ENCODE measurements at regions not wholly inside any gene's neighbourhood (a gene's known extent, or its start where the extent isn't known, plus 50 kb on each side); places are given as distances from the start of the nearest gene placed in this dataset.

DNA sequence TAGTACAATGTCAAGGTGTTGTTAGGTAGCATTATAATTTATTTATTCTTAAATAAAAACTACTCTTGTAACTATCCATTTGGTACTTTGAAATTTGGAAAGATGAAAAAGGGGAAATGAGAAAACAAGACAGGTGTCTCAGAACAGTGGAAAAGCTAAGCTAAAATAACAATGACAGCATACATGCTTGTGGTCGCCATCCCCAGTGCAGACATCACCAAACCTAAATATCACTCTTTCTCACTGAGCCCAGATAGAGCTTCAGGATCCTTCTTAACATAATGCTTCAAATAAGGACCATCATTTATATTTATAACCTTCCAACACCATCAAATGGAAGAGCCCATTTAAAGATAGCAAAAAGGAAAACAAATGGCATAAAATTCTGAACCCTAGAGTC lies 434.4 kb upstream of the BRINP1 start:
- no peak for DNase-seq

DNA sequence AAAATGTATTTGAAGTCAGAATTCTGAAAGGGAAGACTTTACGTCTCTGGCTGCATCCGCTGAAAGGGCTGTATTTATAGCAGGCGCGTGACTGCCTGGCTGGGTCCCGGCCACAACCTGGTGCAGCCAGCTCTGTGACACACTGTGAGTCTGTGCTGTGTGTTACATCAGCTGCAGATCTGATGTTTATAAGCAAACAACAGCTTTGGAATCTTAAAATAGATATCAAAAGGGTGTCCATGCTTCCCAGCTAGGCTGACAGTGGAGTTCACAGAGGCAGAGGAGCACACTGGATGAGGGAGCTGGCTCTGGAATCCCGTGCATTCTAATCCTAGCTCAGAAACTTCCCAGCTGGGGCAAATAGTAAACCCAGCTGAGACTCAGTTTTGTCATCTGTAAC lies 433.4 kb upstream of the BRINP1 start:
- no peak for DNase-seq

DNA sequence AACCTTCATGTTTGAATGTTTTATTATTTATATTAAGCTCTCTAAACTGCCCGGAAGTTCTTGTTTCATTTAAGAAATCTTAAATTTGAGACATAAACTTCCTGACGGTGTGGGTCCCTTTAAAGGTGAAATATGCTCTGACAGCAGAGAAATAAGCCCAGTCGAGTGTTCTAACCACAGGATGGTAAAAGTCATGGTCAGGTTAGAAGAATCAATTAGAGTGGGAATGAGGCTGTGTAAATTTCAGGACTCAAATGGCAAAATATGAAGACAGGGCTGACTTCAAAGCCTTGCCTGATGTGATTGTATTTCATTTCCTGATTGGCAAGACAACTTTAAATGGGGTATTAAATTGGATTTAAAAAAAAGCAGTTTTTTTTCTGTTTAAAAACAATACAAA lies 432.9 kb upstream of the BRINP1 start:
- no peak for DNase-seq

DNA sequence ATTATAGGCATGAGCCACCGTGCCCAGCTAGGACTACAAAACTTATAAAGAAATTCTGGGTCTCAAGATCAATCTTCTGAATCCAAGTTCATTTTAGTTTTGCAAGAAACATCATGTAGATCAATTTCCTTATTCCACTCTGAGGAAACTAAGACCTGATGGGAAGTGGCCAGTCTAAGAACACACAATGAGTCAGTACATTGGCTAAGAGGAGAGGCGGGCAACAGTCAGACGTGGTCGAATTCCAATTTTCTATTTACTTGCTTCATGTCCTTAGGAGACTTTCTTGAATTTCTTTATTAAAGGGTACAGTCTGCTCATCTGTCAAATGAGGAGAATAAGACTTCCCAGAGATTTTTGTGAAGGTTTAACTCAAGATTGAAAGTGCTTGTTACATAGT lies 432.1 kb upstream of the BRINP1 start:
- DNase-seq = no peak

DNA sequence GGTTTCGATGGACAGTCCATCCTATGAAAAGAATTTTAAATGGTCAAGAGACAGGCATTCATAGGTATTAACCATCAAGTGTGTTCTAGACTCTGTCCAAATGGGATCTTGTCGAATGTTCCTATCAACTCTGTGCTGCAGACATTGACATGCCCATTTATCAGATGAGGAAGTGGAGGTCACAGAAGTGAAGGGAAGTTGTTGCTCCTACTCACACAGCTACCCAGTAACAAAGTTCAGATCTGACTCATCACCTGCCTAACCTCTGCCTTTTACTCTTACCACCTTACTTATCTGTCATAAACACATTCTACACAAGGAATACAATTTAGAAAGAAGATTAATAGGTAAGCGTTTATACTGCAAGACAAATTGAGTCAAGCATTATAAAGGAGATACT lies 426.2 kb upstream of the BRINP1 start:
- no peak for DNase-seq

DNA sequence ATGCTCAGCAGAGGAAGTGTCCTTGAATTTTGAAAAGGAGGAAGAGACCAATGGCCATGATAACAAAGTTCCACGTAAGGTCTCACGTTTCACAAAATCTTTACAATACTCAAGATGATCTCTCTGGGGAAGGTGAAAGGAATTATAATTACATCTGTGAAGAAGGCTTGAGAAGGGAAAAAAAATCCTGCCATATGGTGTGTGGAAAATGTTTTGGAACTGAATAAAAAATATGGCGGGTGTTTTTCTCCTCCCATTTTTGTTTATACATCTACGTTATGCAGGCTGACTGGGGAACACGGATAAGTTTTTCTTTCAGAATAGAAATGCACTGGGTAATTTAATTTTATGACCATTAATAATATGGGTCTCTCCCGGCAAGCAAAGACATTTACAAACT lies 425.6 kb upstream of the BRINP1 start:
- no peak for DNase-seq

DNA sequence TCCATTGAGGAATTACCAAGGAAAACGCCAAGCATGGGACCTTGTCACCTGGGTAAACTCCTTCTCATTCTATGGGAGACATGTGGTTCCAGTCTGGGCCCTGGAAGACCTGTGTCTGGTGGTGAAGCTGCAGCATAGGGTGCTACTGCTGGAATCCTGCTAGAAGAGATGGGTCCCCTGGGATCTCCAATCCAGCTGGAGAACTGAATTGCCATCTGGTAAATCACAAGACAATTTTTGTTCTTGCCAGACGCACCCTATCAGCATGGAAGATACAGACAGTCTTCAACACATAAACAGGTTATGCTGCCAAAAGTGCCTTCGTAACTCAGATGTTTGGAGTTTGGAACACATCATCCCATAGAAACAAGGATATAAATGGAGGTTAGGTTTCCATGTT lies 424.0 kb upstream of the BRINP1 start:
- no peak for DNase-seq

DNA sequence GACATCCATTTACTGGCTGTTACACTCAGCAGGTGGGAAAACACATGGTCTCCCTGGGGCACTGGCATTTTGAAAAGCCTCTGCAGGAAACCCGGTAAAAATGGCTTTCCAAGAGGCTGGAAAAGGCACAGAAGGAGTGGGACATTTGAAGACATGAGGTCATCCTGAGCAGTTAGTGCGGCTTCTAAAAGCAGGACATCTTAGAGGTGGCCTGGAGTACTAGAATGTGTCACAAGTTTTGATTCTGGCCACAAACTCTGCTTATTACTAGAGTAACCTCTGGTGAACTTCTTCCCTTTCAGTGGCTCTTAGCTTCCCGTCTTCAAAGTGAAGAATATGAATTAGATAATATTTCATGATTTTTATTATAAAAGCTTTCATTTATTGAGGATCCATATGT lies 423.0 kb upstream of the BRINP1 start:
- DNase-seq = no peak

DNA sequence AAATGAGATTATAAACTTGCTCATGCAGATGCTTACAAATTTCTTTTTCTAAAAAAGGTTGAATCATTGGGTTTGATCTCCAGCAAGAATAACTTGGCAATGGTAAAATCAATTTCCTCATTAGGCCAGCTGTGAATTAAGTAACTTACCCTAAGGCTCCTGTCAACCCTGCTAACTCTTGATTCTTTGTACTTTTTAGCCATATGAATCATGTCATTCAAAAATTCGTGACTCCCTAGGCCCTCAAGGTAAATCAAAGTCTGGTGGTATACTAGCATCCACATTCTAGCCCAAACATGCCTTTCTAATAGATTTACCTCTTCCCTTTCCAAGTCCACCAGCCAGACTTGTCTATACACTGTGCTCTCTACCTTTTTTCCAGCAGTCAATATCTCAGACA lies 420.8 kb upstream of the BRINP1 start:
- no peak for DNase-seq

DNA sequence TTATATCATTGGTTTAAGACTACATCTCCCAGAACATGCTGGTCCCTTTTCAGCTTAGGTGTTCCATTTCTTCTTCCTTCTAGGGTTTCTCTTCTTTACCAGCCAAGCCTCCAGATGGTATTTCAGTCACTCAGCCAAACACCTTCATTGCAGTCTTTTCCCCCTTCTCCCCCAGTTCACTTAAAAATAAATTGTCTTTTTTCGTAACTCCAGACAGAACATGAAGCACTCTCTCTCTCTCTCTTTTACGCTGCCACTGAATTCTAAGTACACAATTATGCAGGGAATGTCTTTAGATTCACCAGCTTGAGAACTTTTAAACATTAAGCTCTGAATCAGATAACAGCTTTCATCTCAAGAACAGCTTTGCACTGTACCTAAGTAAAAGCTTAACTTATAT lies 419.7 kb upstream of the BRINP1 start:
- no peak for DNase-seq

DNA sequence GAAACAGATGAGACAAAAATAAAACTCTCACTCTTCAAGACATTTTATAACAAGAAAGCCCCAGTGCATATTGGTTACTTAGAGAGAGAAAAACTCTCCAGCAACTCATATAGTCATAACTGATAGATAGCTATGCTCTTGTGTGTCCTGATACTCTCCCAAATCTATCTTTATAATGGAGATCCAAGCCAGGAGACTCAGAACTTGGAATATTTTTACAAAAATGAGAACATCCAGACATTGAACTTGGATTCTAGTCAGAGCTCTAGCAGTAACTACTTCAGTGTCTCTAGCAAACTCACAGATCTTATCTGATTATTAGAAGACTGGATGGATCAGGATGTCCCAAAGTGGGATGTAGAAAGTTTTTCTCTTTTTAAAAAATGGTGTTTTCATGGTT lies 412.7 kb upstream of the BRINP1 start:
- DNase-seq = no peak

DNA sequence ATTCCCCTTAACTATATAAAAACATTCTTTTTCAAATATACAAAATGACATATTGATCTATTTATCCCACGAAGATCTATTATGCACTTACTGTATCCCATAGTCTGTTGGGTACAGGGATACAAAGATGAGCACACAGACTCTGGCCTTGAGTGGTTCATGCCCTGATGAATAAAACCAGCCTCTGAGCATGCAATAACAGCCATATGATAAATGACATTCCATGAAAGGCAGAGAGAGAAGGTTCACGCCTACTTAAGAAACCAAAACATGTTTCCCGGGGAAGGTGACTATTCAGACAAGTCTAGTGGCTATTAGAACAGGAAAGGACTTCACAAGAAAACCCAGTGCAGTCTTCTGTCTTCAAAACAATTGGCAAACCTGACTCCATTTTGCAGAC lies 406.2 kb upstream of the BRINP1 start:
- DNase-seq = no peak

DNA sequence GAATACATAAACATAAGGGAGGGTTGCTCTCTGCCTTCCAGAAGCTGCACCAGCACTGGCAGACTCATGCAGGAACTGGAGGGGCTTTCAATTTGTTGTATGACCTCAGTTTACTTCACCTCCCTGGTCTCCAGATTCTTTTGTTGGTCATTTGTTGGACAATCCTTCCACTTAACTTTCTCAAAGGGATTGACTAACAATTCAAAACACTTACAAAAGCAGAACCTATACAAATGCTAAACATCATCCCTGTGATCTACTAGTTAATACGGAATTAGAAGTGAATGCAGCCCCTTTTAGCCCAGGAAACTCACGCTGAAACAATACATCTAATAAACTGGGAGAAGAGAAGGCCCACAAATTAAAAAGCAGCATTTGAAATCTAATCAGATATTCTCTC lies 404.6 kb upstream of the BRINP1 start:
- no peak for DNase-seq

DNA sequence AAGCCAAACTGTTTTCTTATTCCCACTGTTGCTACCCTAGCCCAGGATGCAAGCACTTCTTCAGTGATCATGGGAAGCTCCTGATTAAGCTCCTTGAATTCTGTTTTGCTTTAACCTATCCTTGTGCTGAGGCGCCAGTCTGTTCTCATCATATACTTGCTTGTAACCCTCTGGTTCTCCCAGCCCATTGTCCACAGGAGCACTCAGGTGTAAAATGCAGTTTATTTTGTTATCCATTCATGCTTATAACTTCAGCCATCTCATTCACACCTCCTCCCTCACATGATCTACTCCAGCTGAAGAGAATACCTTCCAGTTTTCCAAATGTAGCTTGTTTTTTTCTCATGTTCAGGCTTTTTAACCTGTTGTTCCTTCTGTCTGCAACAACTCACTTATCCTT lies 402.1 kb upstream of the BRINP1 start:
- DNase-seq = no peak

DNA sequence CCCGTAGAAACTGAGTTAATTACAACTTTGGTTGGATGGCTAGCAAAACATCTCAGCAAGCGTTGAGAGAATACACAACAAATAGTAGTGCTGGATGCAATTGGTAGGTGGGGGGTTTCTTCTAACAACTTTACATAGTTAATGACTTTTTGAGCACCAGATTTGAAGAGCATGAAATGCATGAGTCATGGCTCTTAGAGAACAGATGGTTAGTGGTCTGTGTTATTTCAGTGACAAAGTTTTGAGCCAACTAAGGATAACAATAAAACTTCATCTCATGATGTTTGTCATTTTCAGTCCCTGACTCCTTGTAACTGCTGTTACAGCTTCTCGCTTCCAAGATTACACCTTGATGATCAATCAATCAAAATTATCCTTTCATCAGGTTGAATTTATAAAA lies 399.0 kb upstream of the BRINP1 start:
- DNase-seq = no peak

DNA sequence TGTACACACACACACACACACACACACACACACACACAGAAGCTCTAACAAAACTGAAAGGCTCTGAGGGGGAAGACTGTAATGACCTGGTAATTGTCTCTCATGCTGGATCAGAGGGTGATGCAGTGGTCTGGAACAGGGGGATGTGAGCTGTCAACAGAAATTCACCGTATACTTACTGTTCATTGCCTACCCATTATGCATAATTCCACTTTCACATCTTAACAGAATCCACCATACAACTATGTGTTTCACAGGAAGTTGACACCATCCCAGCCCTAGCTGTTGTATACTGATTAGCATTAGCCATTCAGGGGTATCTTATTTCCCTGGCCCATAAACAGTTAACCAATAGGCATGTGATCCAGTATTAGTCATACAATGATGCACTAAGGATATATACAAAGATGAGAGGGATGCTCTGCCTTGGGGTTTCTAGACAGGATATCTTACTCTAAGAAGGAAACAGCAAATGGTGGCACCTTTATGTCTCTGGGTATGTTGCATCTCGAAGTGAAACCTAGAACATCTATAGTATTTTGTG lies 396.5 kb upstream of the BRINP1 start:
- no peak for DNase-seq

DNA sequence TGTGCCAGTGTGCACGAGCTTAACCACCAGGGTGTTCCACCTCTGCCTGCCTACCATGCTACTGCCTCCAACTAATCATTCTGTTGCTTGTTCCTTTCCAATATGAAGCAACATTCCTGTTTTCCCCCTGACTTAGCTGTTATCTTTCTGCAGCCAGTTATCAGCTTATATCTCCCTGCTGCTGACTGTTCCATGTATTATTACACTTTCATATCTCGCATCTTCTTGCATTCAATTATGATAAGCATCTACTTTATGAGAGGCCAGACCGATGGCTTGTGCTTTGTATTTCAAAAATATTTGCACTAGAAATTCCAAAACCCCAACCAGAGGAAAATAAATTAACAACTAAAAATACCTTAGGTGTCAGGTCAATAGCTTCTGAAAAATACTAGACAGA lies 394.0 kb upstream of the BRINP1 start:
- no peak for DNase-seq

DNA sequence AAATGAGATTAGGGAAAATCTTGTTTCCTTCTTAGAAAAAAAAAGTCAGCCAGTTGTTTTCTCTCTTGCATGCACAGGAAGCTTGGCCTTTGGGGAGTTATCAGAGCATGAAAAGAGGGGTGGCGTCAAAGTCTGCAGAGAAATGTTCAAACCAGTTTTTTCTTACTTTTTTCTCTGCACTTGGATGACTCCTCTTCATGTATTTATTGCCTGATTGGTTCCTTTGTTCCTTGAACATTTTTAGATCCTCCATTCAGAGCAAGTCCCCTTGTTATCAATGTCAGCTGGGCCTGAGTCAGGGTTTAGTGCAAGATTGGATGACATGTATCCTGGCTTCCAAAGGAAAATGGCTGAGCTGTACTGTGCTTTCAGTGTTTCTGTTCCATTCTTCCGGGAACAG lies 392.6 kb upstream of the BRINP1 start:
- no peak for DNase-seq

DNA sequence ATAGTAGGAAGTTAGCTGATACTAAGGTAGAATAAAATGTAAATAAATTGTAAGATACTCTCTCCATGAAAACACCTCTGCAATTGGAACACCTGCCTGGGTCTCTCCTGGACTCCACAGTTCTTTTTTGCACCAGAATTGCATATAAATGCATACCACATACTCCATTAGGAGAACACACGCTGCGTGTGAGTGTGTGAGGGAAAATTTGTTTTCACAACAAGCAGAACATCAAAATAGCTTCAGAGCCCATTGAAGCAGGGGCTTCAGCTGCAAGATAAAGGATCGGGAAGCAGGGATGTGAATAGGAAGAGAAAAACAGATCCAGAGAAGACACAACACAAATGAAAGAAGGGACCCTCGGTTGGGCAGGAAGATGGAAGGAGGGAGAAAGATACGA lies 389.8 kb upstream of the BRINP1 start:
- no peak for DNase-seq

DNA sequence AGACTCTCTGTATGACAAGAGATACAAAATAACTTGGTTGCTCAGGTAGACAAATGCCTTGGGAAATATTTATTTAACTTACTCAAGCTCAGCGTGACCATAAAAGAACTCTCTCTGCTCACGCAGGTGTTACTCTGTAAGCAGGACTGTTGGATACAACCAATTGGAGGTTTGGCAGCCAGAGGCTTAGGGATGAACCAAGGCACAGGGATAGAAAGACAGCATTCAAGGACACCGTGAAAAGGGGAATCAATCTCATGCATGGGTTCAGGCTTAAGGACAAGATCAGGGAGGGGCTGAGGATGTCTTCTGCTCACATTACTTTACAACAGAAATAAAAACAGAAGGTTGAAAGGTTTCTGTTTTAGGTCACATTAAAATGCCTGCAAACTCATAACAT lies 389.0 kb upstream of the BRINP1 start:
- DNase-seq = no peak

DNA sequence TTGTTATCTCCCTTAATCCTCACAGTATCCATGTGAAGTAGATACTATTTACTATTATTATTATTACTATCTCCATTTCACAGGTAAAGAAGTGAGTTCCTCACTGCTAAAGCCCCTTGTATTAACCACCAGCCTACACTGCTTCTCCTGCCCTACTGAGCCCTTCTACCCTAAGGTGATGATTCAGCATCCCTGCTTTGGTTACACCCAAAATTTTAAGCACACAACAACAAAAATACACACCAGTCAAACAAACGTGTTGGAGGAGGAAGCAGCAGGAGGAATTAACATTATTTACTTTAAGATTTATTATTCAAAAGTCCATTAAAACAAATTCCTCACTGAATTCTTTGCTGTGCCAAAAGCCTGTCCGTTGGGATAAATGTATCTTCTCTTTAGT lies 370.2 kb upstream of the BRINP1 start:
- no peak for DNase-seq

DNA sequence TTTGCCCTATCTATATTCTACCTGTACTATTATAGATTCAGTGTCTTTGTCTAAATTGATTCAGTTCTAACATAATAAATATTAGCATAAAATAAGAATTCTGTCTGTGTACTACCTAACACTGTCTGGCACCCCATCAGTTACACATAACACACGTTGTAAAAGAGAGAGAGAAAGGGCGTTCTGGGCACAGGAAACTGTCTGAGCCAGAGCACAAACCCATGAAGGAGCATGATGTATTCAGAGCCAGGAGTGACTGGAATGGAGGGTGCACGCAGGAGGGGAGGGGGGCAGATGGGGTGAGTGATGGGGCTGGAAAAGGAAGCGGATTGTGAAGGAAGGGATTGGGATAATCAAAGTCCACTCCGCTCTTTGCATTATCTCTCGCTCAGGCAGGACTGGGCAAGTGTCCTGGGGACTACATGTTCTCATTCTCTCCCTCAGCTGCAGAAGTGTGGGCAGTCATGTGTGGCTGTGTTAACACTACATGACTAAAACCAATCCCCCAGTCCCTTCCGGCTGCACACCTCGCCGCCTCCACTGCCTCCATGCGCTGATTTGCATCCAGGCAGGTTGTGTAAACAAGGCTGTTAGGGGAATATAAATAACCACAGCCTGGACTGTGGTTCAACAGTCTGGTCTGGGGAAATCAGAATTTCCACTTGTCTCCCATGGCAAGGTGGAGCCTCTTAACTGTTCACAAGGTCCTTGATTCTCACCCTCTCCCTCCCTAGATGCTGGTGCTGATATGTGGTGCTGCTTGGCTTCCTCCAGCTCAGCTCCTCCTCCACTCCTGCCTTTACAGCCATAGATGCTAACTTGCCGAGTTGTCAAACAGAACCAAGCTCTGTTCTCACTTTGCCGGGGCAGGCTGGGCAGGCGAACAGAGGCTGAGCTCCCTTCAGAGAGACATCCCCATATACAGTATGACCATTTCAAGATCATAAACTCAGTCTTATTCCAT lies 367.5 kb upstream of the BRINP1 start:
- no peak for DNase-seq

DNA sequence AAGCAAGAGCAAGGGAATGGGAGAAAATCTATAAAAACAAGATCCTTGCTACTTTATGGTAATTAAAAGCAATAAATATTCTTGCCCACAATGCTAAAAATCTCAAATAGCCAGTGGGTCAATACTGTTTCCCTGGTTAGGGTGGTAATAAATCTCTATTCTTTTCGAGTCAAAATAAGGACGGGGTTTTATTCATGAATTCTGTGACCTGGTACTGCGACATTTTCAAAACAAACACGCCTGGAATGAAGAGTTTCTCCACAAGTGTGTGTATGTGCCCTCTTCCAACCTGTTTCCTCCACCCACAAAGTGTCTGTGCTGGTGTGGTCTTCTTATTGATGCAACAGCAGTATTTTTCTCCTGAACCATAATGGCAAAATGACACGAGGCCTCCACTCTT lies 358.8 kb upstream of the BRINP1 start:
- no peak for DNase-seq

DNA sequence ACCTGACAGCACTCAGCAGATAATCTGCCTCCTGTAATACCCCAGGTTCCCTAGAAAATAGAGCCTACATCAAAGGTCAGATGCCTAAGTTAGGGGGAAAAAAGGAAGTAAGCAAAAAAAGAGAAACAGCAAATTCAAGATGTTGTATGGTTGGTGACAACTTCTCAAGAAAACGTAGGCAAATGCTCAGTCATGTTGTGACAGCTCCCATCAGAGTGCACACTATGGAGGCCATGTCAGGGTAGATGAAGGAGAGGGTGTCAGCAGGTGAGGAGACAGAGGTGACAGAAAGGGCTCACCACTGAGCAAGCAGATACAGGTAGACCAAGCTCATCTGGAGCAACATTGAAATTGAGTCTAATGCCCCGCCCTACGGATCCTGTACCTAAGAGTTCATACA lies 356.8 kb upstream of the BRINP1 start:
- no peak for DNase-seq

DNA sequence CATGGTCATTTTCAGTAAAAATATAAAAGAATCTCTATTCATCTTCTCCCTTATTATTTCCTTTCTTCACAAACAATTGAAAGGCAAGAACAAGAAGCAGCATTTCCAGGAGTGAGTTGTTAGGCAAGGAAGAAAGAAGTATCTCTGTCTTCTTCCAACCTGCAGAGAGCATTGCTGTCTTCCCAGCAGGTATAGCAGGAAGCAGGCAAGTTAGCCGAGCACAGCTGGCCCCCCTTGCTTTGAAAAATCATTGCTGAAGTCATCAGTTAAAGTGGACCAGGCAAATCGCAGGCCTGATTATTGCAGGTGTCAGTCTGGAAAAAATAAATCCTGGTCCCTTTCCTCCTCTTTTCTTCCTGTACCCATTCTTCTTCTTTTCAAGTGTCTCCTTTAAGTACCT lies 353.1 kb upstream of the BRINP1 start:
- DNase-seq = no peak
